Right atrium auricular region (tissue), 2 donors: ENCODE measurements at regions not wholly inside any gene's neighbourhood (a gene's known extent, or its start where the extent isn't known, plus 50 kb on each side); places are given as distances from the start of the nearest gene placed in this dataset.

Source experiments
- DNase-seq: peaks from one replicate; pipeline ENCODE4 v3.0.0-alpha.2; 2019; ENCODE audit warnings: low spot score
- H3K27ac ChIP-seq, 2 donors: fragments of 200-600 bp; sonication (generic); 1 replicate in 1 of 2; 2 replicates in 1 of 2; pipeline ENCODE4 v1.5.1; 2016 to 2019
- H3K27me3 ChIP-seq, 2 donors: fragments of 200-600 bp; sonication (generic); one replicate each; pipeline versions ENCODE4 v1.5.1 to v1.6.0; 2017 to 2019
- H3K36me3 ChIP-seq: fragments of 200-600 bp; sonication (generic); one replicate; pipeline ENCODE4 v1.5.1; 2016
- H3K4me1 ChIP-seq, 2 donors: fragments of 200-600 bp; sonication (generic); one replicate each; pipeline versions ENCODE4 v1.5.1 to v1.6.0; 2017 to 2019
- H3K4me3 ChIP-seq, 2 donors: fragments of 200-600 bp; sonication (generic); 1 replicate in 1 of 2; 2 replicates in 1 of 2; pipeline ENCODE4 v1.5.1; 2017 to 2019; ENCODE audit warnings: mild to moderate bottlenecking in 1 of 2, moderate library complexity in 1 of 2
- H3K9me3 ChIP-seq, 2 donors: fragments of 200-600 bp; sonication (generic); one replicate each; pipeline ENCODE4 v1.5.1; 2019
- TF ChIP-seq, protein P1 (sequence below), 2 donors: fragments of 200-600 bp; sonication (generic); IDR thresholded peaks; one replicate each; pipeline ENCODE4 v1.5.1; 2019; ENCODE audit warnings: antibody characterized with exemption in 2 of 2

DNA sequence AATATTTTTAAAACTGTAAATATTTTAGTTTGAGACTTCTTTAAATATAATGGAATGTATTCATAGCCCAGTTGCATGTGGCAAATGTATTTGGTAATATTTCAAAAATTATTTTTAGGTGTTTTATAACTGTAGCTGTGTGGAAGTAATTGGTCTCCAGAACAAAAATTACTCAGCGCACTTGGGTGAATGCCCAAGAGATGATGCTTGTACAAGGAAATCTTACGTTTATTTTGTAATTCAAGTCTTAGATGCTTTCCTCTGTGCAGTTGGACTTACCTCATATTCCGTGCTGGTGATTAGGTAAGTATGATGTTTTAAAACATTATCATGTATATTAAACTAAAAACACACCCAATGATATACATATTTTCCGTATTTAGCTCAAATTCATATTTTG lies 76.7 kb upstream of the SLCO1B1 start:
- Histone ChIP-seq H3K27ac (no peak overlapping the region), H3K4me3 (no peak overlapping the region), H3K9me3 (no peaks in the 10 kb centered on the region), H3K4me1 (no peaks in the 10 kb centered on the region), H3K27me3 (peaks cover 0 to 3% of the 10 kb centered on the region in 2 donors), H3K36me3 (no peaks in the 10 kb centered on the region)
- no peak for DNase-seq
- TF ChIP-seq, protein P1, sequence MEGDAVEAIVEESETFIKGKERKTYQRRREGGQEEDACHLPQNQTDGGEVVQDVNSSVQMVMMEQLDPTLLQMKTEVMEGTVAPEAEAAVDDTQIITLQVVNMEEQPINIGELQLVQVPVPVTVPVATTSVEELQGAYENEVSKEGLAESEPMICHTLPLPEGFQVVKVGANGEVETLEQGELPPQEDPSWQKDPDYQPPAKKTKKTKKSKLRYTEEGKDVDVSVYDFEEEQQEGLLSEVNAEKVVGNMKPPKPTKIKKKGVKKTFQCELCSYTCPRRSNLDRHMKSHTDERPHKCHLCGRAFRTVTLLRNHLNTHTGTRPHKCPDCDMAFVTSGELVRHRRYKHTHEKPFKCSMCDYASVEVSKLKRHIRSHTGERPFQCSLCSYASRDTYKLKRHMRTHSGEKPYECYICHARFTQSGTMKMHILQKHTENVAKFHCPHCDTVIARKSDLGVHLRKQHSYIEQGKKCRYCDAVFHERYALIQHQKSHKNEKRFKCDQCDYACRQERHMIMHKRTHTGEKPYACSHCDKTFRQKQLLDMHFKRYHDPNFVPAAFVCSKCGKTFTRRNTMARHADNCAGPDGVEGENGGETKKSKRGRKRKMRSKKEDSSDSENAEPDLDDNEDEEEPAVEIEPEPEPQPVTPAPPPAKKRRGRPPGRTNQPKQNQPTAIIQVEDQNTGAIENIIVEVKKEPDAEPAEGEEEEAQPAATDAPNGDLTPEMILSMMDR (IDR thresholded peaks at IDR 0.05) = no peak

DNA sequence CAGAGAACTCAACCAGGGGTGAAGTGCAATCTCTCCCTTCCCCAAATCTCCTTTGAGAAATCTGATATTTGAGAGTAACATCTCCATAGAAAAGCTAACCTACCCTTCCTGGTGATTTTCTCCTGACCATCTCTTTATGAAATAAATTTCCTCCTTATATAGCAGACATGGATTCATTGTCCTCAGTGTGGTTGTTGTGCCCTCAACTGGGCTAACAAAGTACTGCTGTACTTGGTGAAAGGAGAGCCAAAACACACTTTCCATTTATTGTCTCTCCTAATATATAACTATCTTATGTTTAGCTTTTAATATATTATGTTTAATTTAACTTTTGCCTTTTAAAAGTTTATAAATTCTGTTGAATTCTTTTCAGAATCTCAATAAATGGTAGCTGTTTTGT lies 65.1 kb upstream of the SLCO1B1 start:
- H3K27me3 ChIP-seq = no peaks in the 10 kb centered on the region
- H3K4me3 ChIP-seq = no peak overlapping the region
- no peak overlapping the region for H3K27ac ChIP-seq
- no peaks in the 10 kb centered on the region for H3K36me3 ChIP-seq
- TF ChIP-seq, protein P1 (IDR thresholded peaks at IDR 0.05) = peak in 1 of 2 donors; percentile 18
- H3K9me3 ChIP-seq = peaks cover 0 to 17% of the 10 kb centered on the region in 2 donors
- no peak for DNase-seq
- no peaks in the 10 kb centered on the region for H3K4me1 ChIP-seq

DNA sequence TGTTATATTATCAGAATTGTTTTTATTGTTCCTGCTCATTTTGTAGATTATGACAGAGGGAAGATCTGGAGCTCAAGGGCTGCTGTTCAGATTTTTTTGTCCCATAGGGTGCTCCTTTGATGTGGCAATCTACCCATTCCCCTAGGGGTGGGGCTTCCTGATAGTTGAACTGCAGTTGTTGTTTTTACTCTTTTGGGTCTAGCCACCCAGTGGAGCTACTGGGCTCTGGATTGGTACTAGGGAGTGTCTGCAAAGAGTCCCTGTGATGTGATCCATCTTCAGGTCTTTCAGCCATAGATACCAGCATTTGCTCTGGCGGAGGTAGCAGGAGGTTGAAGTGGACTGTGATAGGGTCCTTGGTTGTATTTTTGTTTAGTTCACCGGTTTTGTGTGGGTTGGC lies 57.9 kb upstream of the SLCO1B1 start:
- Histone ChIP-seq H3K4me3 (no peak overlapping the region), H3K9me3 (peaks cover 0 to 7% of the 10 kb centered on the region in 2 donors), H3K27me3 (no peaks in the 10 kb centered on the region), H3K4me1 (no peaks in the 10 kb centered on the region), H3K36me3 (no peaks in the 10 kb centered on the region), H3K27ac (no peak overlapping the region)
- TF ChIP-seq, protein P1 (IDR thresholded peaks at IDR 0.05) = no peak
- no peak for DNase-seq

DNA sequence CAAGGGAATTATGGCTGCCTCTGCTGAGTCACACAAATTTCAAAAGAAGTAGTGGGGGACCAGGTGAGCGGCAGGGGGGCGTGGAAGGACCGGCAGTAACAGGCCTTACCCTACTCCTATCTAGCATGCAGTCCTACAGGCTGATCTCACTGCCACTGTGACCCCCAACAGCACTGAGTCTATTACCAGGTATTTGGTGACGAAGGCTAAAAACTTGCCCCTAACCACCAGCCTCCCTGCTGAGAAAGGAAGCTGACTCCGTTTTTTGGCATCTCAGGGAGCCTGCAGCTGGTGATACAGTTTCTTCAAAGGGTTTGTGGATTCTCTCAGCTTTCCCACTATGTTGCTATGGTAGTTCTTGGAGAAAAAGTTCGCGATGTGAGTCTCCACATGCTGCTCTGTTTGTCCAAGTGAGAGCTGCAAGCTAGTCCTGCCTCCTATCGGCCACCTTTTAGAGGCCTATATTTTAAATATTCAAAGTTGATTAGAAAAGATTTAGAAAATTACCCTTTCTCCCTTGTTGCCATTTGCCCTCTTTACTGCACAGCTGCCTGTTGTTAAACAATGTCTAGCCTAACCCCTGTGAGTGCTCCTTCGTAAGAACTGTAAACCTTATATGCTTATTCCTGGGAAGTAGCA lies 57.1 kb upstream of the SLCO1B1 start:
- TF ChIP-seq, protein P1 (IDR thresholded peaks at IDR 0.05) = no peak
- peaks cover 0 to 7% of the 10 kb centered on the region in 2 donors for H3K9me3 ChIP-seq
- H3K27me3 ChIP-seq = no peaks in the 10 kb centered on the region
- H3K4me3 ChIP-seq = no peak overlapping the region
- H3K27ac ChIP-seq = no peak overlapping the region
- H3K4me1 ChIP-seq = no peaks in the 10 kb centered on the region
- no peak for DNase-seq
- no peaks in the 10 kb centered on the region for H3K36me3 ChIP-seq
